BJ (cell line): ENCODE measurements at regions not wholly inside any gene's neighbourhood (a gene's known extent, or its start where the extent isn't known, plus 50 kb on each side); places are given as distances from the start of the nearest gene placed in this dataset.

ENCODE experiments used
- CTCF ChIA-PET: fragments of 350-600 bp; formaldehyde crosslinking; extraction: SDS; loops from one replicate; lab custom pipeline; 2021; ENCODE audit warnings: antibody characterized with exemption, inconsistent platforms; lab: Yijun Ruan, JAX
- POLR2A ChIA-PET: fragments of 300-600 bp; sonication (Branson Sonifier 250); formaldehyde crosslinking; extraction: SDS; loops from one replicate; lab custom pipeline; 2021; ENCODE audit warnings: antibody characterized with exemption; lab: Charles Lee
- DNase-seq: peaks from one replicate; pipeline ENCODE4 v3.0.0-alpha.2; 2011; ENCODE audit warnings: low read depth
- H3K27me3 ChIP-seq: 2 replicates; pipeline ENCODE4 v1.6.0; 2011; ENCODE audit warnings: low read length; ENCODE audit not compliant: control insufficient read depth, insufficient read depth
- H3K36me3 ChIP-seq: 2 replicates; pipeline ENCODE4 v1.5.1; 2011; ENCODE audit warnings: low read length; ENCODE audit not compliant: control insufficient read depth, insufficient read depth
- H3K4me3 ChIP-seq: 2 replicates; pipeline ENCODE4 v1.5.1; 2011; ENCODE audit warnings: low read depth, mild to moderate bottlenecking, control low read depth, low read length
- CTCF ChIP-seq: IDR thresholded peaks from 2 replicates; pipeline ENCODE4 v1.5.1; 2011; ENCODE audit warnings: low read depth, mild to moderate bottlenecking, control low read depth, inconsistent platforms, low read length, moderate library complexity; ENCODE audit not compliant: insufficient read depth

- DNase-seq = no peak
- POLR2A ChIA-PET = no interaction called here
- Histone ChIP-seq H3K36me3 (no peaks in the 10 kb centered on the region), H3K4me3 (no peak overlapping the region), H3K27me3 (peaks cover 3% of the 10 kb centered on the region)
- CTCF ChIA-PET = interaction anchor here (0.8 kb wide), 1 partner anchor 11 kb away, joined by 3 read pairs; no protein-coding TSS in a partner anchor
- TF ChIP-seq CTCF = no peak
These were observed 105.1 kb upstream of the SMIM23 start for GRCh38 chr5:171680485-171680884.

GRCh38 chr5:171681061-171681460 lies 104.6 kb upstream of the SMIM23 start:
- no peak overlapping the region for H3K4me3 ChIP-seq
- peaks cover 3% of the 10 kb centered on the region for H3K27me3 ChIP-seq
- no peaks in the 10 kb centered on the region for H3K36me3 ChIP-seq
- no peak for DNase-seq
- POLR2A ChIA-PET = no interaction called here
- no peak for TF ChIP-seq CTCF
- CTCF ChIA-PET = no interaction called here

- no peak overlapping the region for H3K4me3 ChIP-seq
- no peak for TF ChIP-seq CTCF
- DNase-seq = no peak
- ChIA-PET CTCF (no interaction called here), POLR2A (no interaction called here)
- H3K36me3 ChIP-seq = no peaks in the 10 kb centered on the region
- peaks cover 3% of the 10 kb centered on the region for H3K27me3 ChIP-seq
These were observed 103.9 kb upstream of the SMIM23 start for GRCh38 chr5:171681677-171682076.

- CTCF ChIA-PET = no interaction called here
- TF ChIP-seq CTCF = no peak
- POLR2A ChIA-PET = no interaction called here
- DNase-seq = no peak
- Histone ChIP-seq H3K36me3 (no peaks in the 10 kb centered on the region), H3K4me3 (no peak overlapping the region), H3K27me3 (peaks cover 3% of the 10 kb centered on the region; the same call in 1 of the 2 replicates)
These were observed 102.8 kb upstream of the SMIM23 start for GRCh38 chr5:171682801-171683200.

GRCh38 chr5:171684169-171684568 lies 101.4 kb upstream of the SMIM23 start:
- CTCF ChIA-PET = no interaction called here
- no peak for TF ChIP-seq CTCF
- Histone ChIP-seq H3K36me3 (no peaks in the 10 kb centered on the region), H3K27me3 (peaks cover 3% of the 10 kb centered on the region; the same call in 1 of the 2 replicates), H3K4me3 (no peak overlapping the region)
- POLR2A ChIA-PET = no interaction called here
- no peak for DNase-seq
